ENCODE measurements at regions not wholly inside any gene's neighbourhood (a gene's known extent, or its start where the extent isn't known, plus 50 kb on each side); places are given as distances from the start of the nearest gene placed in this dataset.
A peak's percentile ranks its signal among the peaks of the same experiment; 100 is the strongest.

DNA sequence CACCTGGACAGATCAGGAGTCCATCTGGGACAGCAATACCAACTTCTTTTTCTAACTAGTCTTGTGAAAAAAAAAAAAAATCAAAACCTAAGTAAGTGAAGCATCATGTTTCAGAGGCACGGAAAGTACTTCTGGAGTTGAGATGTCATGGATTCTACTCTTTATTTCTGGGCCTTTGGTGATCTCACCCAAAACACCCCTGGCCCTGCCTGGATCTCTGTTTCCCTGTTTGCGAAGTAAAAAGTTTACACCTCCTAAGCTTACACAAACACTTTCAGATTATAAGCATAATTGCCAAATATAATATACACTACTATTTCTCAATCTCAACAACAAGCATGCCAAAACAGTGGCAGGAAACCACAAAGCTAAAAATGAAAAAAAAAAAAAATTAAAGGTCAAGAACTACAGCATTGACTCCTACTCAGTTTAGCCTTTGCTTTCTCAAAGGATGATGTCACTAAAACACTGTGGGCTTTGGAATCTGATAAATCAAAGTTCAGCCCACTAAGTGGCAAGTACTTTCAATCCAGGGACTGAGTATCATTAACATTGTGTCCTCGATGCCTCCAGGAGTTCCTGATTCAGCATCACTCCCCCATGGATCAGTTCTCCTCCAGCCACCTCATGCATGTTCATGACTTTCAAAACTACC, 291.9 kb downstream of the NFIB start (continued):
- TF ChIP-seq PRDM2 (tag by site-specific recombination; IDR thresholded peaks at IDR 0.05; ENCODE audit: borderline replicate concordance) (no peak), ZSCAN30 (tag by site-specific recombination; IDR thresholded peaks at IDR 0.05) (no peak), ZNF585B (tag by site-specific recombination; IDR thresholded peaks at IDR 0.05) (peak; percentile 57), ZNF514 (tag by site-specific recombination; IDR thresholded peaks at IDR 0.05) (no peak), ZNF76 (tag by site-specific recombination; IDR thresholded peaks at IDR 0.05; ENCODE audit: borderline replicate concordance, low read depth) (no peak), ATF2 (tag by site-specific recombination; IDR thresholded peaks at IDR 0.05; ENCODE audit: low read depth) (peak; percentile 82), ZNF555 (tag by site-specific recombination; conservative IDR thresholded peaks at IDR 0.05) (no peak), MYNN (tag by site-specific recombination; IDR thresholded peaks at IDR 0.05; ENCODE audit: borderline replicate concordance) (no peak), PBX3 (CRISPR knock-in tag; IDR thresholded peaks at IDR 0.05) (no peak), ZNF169 (tag by site-specific recombination; IDR thresholded peaks at IDR 0.05) (no peak), ZNF626 (tag by site-specific recombination; IDR thresholded peaks at IDR 0.05) (no peak), EGR2 (tag by site-specific recombination; IDR thresholded peaks at IDR 0.05; ENCODE audit: low read depth) (peak; percentile 74), ZNF248 (tag by site-specific recombination; IDR thresholded peaks at IDR 0.05) (no peak), REPIN1 (tag by site-specific recombination; IDR thresholded peaks at IDR 0.05; ENCODE audit: low read depth) (no peak), ZFHX2 (tag by site-specific recombination; conservative IDR thresholded peaks at IDR 0.05) (peak; percentile 81), ZNF175 (tag by site-specific recombination; IDR thresholded peaks at IDR 0.05) (no peak)
- TF ChIP-seq, protein P1, sequence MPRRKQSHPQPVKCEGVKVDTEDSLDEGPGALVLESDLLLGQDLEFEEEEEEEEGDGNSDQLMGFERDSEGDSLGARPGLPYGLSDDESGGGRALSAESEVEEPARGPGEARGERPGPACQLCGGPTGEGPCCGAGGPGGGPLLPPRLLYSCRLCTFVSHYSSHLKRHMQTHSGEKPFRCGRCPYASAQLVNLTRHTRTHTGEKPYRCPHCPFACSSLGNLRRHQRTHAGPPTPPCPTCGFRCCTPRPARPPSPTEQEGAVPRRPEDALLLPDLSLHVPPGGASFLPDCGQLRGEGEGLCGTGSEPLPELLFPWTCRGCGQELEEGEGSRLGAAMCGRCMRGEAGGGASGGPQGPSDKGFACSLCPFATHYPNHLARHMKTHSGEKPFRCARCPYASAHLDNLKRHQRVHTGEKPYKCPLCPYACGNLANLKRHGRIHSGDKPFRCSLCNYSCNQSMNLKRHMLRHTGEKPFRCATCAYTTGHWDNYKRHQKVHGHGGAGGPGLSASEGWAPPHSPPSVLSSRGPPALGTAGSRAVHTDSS (tag by site-specific recombination; IDR thresholded peaks at IDR 0.05) = no peak

Data from HEK293 (cell line).